GM18867 (cell line): ENCODE measurements at regions not wholly inside any gene's neighbourhood (a gene's known extent, or its start where the extent isn't known, plus 50 kb on each side); places are given as distances from the start of the nearest gene placed in this dataset.
A peak's percentile ranks its signal among the peaks of the same experiment; 100 is the strongest.

Experiments used
- ATAC-seq: cut with Tn5 transposase; IDR thresholded peaks from one replicate; pipeline ENCODE4 v1.9.1; 2021; ENCODE audit warnings: mild to moderate bottlenecking, moderate library complexity; ENCODE audit not compliant: unreplicated experiment

- no peak for ATAC-seq
These were observed 313.1 kb downstream of the C11orf87 start for GRCh38 chr11:109735128-109735527.

DNA sequence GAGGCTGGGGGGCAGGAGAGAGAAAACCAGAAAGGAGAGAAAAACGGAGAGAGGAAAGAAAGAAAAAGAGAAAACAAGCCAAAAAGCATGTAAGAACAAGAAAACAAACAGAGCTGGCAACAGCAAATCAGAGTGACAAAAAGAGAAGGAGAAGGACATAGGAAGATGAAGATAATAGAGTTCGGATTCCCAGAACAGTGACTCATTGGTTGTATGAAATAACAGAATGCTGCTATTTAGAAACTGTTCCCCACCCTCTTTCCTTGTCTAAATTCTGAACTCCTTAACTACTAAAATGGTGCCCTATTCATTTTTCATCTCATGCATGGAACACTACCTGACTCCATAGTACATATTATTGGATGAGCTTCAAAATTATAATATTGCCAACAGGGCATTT is 317.4 kb downstream of the C11orf87 start:
- no peak for ATAC-seq

DNA sequence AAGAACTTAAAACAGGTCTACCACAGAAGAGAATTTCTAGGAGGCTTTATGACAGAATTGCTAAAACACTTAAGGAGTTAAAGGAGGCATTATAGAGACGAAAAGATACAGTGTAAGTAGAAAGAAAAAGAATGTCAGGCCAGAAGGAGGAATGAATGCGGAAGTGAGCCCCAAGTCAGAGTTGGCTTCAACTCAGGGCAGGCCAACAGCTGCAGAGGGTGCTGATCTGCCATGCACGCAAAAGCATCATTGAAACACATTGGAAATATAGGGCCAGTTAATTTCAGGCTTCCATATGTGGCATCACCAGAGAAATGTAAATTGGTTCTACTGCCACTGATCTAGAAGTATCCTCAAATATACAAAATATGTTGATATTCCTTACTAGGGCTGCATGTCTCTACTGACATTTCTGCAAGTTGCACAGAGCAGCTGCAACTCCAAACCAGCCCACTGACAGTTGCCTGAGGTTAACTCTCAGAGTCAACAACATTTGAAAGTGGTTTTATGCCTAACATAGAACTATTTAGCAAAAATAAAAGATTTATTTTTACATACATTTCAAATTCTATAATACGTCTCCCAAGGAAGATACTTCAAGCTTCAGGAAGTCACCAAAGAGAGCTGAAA is 324.1 kb downstream of the C11orf87 start:
- no peak for ATAC-seq

GRCh38 chr11:109747839-109748238 is 325.8 kb downstream of the C11orf87 start:
- ATAC-seq = peak; percentile 66

GRCh38 chr11:109749476-109749875 is 327.5 kb downstream of the C11orf87 start:
- ATAC-seq = no peak

- no peak for ATAC-seq
These were observed 329.0 kb downstream of the C11orf87 start for GRCh38 chr11:109750964-109751363.

DNA sequence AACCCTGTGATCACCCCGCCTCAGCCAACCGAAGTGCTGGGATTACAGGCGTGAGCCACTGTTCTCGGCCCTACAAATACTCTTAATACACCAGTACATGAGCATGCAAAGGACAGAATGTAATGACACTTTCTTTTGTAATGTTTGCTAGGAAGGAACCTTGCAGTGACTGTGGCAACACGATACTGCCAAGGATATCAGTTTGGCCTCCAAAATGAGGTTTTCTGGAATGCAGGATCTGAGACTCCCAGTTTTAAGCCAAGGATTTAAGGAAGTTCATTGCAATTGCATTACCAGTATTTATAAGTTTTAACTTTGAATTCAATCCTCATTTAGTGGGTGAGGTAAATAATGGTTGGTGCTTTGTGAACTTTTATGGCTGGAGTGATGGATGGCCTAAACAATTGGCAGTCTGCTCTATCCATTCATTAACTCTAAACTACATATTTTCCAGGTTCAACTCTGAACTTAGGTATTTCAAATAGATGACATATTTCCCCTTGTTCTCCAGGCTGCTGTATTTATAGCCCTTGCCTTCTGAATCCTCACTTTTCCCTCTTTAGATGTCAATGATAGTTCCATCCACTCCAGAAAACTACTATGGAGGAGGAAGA is 330.3 kb downstream of the C11orf87 start:
- ATAC-seq = no peak

GRCh38 chr11:109756521-109756920 is 334.5 kb downstream of the C11orf87 start:
- ATAC-seq = no peak

- ATAC-seq = no peak
These were observed 335.0 kb downstream of the C11orf87 start for GRCh38 chr11:109756951-109757350.

DNA sequence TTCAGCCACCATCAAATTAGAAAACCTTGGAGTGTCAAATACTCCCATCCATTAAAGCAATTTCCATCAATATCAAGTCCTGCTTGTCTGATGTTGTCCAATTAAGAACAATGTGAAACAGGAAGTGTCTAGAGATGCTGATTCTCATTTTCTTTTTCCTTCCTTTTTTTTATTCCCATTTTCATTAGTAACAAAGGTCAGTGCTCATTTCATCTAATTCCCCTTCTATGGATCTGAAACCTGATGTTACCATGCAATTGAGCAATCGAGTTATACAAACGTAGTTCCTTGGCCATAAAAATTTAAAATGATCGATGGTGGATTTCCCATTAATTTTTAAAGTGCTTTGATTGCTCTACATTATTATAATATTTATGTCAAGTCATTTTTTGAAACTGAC is 330.6 kb upstream of the ZC3H12C start:
- ATAC-seq = no peak

DNA sequence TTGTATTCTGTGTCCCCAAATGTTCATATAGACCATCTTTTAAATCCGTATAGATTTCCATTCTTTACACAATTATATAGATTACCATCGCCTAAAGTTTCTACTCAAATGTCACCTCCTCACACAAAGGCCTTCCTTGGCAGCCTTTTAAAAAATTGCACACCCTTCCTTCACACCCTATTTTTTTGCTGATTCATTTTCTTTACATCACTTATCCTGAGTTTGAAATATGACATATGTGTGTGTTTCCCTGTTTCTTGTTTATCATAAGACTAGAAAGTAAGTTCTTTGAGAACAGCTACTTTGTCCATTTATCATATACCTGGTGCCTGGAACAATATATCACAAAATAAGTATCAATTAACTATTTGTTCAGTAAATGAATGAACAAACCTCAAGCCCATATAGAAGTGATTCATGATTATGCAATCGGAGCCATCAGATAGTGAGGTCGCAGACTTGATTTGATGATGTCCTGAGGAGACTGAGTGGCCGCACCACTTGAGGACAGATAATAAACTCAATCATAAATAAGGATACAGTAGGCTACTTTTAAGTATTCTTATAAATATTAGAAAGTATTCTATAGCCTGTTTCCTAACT is 327.4 kb upstream of the ZC3H12C start:
- ATAC-seq = no peak

DNA sequence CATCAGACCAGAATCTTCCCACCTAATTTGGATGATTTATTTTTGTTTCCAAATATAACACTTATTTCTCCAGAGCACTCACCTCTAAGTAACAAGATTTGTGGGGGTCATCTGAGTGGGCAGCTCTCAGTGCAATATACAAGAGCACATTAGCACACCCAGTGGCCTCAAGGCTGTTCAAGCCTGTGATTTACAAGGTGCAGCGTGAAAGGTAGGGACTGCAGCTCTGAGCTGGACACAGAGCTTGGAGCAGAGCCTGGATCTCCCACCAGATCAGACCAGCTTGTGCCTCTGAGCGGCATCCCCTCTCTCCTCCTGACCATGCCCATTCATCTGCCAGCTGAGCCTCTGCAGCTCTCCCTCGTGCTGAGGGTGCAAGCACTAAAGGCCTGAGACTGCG is 323.3 kb upstream of the ZC3H12C start:
- no peak for ATAC-seq

DNA sequence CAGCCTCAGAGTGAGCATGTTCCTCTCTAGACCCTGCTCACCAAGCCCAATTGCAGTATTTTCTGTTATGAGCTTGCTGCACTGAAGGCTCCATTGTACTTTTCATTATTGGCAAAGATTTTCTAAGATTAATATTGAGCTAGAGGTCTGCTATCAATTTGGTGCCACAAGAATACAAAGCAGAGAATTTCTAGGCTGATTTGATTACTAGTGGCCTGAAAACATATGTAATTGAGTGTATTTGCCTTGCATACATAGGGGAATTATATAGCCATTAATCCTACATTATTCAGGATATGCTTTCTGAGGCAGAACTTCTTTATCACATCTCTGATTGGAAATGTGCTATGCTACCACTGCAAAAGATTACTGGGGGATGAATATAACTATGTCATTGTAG is 322.9 kb upstream of the ZC3H12C start:
- ATAC-seq = no peak

- ATAC-seq = no peak
These were observed 320.3 kb upstream of the ZC3H12C start for GRCh38 chr11:109772892-109773291.

- ATAC-seq = no peak
These were observed 317.5 kb upstream of the ZC3H12C start for GRCh38 chr11:109775686-109776085.

DNA sequence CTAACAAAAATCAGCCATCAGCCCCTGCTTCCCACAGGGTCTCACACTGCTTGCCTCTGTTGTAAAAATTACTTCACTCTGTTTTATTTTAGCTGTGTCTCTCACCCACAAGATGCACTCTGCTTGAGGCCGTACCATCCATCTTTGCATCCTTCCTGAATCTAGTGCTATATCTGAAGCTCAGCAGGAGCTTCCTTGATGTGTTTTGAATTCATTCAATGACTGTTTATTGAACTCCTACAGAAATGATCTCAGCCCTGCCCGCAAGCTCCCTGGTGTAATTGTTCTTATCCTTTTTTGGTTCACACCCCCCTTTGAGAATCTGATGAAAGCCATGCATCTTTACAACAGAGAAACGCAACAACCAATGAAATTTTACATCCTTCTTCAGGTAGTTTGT is 310.2 kb upstream of the ZC3H12C start:
- ATAC-seq = no peak

GRCh38 chr11:109783840-109784239 is 309.4 kb upstream of the ZC3H12C start:
- ATAC-seq = peak; percentile 96

GRCh38 chr11:109784536-109784935 is 308.7 kb upstream of the ZC3H12C start:
- no peak for ATAC-seq

DNA sequence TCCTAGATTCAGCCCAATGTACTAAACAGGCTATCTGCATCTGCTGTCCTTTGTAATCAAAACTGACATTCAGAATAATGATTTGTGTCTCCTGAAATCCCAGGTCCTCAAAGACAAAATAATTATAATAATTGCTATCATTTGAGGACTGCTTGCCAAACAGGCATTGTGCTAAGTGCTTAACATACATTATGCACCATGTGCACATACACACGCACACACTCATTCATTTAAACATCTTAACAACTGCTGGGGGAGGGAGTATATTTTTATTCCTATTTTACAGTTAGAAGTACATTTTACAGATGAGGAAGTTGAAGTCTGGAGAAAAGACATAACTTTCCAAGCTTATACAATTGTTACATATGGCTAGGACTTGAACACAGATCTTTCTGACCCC is 308.0 kb upstream of the ZC3H12C start:
- ATAC-seq = no peak

GRCh38 chr11:109785714-109786113 is 307.5 kb upstream of the ZC3H12C start:
- no peak for ATAC-seq

- ATAC-seq = no peak
These were observed 304.2 kb upstream of the ZC3H12C start for GRCh38 chr11:109788948-109789490.

GRCh38 chr11:109789901-109790300 is 303.3 kb upstream of the ZC3H12C start:
- ATAC-seq = no peak
